ENCODE measurements at regions not wholly inside any gene's neighbourhood (a gene's known extent, or its start where the extent isn't known, plus 50 kb on each side); places are given as distances from the start of the nearest gene placed in this dataset.

GRCh38 chr5:74179701-74180100, 460.8 kb downstream of the ENC1 start:
- TF ChIP-seq CTCF (conservative IDR thresholded peaks at IDR 0.05; ENCODE audit: low read depth in 2 of 2) (no peak), EZH2phosphoT487 (IDR thresholded peaks at IDR 0.05; ENCODE audit: unreplicated experiment) (no peak), POLR2AphosphoS5 (IDR thresholded peaks at IDR 0.05; ENCODE audit: low read depth) (no peak), REST (IDR thresholded peaks at IDR 0.05; ENCODE audit: unreplicated experiment) (no peak), ZNF462 (CRISPR knock-in tag; IDR thresholded peaks at IDR 0.05) (no peak), EZH2 (IDR thresholded peaks at IDR 0.05; ENCODE audit: low read depth, unreplicated experiment) (no peak), ETS1 (IDR thresholded peaks at IDR 0.05) (no peak), ZNF331 (CRISPR knock-in tag; IDR thresholded peaks at IDR 0.05; ENCODE audit: low read depth) (no peak), CREB1 (CRISPR knock-in tag; IDR thresholded peaks at IDR 0.05; ENCODE audit: low read depth) (no peak), ZNF114 (CRISPR knock-in tag; IDR thresholded peaks at IDR 0.05) (no peak)

Data from GM23338 (cell line).